H54 (cell line): ENCODE measurements at regions not wholly inside any gene's neighbourhood (a gene's known extent, or its start where the extent isn't known, plus 50 kb on each side); places are given as distances from the start of the nearest gene placed in this dataset.

Experiments
- DNase-seq: peaks from one replicate; pipeline ENCODE4 v3.0.0; 2011; ENCODE audit warnings: low spot score, mixed read lengths; ENCODE audit not compliant: insufficient read length
- FAIRE-seq: peaks from 3 replicates; lab custom pipeline; 2011; peaks lifted over from hg19 to GRCh38; lab: Jason Lieb, UNC
- POLR2A ChIP-seq: IDR thresholded peaks from 2 replicates; pipeline ENCODE4 v1.6.1; 2011; ENCODE audit warnings: low read depth, mild to moderate bottlenecking, low read length

DNA sequence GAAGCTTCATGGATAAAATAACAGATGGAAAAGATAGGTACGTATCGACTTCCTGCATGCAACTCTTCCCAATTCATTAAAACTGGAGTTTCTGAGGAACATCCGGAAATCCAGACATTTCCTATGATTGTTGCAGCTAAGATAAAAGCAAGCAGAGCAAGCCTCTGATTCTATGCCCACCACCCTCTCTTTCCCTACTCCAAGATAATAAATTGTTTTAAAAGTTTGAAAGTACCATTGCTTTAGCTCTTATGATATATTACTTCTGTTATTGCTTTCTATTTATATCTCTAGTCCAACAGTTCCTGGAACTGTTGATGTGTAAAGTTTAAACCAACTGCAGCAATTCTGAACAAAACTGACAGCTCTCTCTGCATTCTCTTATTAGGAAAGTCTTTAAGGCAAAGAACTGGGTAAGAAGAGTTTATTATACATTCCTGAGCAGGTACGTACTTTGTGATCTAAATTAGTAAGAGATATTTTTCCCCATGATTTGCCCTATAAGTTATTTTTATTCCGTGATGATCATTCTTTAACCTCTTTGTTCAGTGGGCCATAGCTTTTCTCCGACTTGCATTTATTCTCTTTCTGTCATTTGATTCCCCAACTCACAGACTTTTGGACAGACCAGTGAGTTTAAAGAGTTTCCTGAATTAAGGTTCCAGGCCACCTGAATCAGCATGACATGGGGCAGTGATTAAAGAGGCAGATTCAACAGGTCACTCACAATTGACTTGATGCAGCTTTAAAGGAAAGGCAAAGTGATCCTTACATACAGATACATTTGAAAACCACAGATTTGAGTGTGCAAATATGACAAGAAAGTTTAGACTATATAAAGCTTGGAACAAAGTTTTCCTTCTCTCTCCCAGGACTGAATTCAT lies 94.2 kb upstream of the THRB start:
- DNase-seq (no peak), FAIRE-seq (no peak)
- no peak for TF ChIP-seq POLR2A

DNA sequence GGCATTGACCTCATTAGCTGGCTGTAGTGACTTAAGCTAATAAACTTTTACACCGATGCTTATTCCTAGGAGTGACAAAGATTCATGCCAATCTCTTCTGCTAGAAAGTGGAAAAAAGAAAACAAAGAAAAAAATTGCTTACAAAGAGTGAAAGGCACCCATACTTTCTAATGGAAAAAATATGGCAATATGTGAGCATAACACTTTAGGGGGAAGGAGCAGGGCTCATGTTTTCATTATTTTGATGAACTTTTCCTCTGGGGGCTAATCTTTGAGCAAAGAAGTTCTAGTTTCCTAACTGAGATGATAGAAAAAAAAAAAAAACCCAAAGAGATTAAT lies 94.8 kb upstream of the THRB start:
- FAIRE-seq = no peak
- no peak for DNase-seq
- no peak for TF ChIP-seq POLR2A

DNA sequence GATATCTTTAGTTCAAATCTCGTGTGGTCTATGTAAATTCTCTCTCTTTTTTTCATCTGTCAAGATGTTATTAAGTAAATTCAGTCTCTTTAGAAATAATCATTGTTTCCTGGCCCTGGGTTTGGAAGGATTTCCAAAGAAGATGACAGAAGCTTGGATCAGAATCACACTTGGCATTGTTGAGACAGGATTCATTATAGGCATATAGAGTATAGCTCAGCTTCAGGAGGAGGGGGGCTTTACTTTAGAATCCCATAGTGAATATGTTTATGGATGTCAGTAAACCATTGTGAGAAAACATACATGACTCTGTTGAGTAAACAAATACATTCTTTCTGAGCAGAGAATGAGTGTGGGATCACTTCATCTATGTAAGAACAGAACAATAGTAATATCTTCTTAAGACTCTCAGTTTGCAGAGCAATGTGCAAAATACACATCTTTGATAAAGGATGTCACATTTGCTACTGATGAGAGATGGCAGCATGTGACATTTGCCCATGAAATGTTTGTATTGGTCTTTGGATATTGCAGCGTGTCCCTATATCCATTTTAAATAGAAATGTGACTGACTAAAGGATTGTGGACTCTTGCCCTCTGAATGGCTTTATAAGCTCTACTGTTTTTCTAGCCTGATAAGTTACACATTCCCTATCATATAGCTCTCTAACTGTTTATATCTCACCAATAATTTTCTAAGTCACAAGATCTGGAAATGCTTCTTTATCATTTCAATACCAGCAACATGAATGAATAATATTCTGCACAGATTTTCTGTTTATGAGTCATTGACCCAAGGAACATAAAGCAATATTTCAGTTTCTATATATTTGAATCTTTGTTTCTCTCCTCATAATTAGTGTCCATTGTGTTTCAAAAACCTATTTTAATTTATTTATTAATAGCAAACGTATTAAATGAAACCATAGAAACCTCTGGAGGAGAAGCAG lies 95.6 kb upstream of the THRB start:
- TF ChIP-seq POLR2A = no peak
- DNase-seq (no peak), FAIRE-seq (no peak)

DNA sequence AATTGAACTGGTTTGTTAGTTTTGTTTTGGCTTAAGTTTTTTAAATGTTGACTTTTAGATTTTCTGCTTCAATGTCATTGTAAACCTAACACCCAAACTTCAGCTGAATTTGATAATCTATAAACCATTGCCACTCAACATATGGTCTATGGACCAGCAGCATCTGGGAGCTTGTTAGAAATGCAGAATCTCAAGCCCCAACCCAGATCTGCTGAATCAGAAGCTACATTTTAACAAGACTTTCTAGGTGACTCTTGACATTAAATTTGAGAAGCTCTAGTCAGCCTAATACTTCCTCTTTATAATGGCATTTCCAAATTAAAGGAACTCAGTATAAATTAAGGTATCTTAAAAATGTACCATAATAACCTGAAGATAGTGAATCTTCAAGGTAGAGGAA lies 96.5 kb upstream of the THRB start:
- TF ChIP-seq POLR2A = no peak
- FAIRE-seq = no peak

DNA sequence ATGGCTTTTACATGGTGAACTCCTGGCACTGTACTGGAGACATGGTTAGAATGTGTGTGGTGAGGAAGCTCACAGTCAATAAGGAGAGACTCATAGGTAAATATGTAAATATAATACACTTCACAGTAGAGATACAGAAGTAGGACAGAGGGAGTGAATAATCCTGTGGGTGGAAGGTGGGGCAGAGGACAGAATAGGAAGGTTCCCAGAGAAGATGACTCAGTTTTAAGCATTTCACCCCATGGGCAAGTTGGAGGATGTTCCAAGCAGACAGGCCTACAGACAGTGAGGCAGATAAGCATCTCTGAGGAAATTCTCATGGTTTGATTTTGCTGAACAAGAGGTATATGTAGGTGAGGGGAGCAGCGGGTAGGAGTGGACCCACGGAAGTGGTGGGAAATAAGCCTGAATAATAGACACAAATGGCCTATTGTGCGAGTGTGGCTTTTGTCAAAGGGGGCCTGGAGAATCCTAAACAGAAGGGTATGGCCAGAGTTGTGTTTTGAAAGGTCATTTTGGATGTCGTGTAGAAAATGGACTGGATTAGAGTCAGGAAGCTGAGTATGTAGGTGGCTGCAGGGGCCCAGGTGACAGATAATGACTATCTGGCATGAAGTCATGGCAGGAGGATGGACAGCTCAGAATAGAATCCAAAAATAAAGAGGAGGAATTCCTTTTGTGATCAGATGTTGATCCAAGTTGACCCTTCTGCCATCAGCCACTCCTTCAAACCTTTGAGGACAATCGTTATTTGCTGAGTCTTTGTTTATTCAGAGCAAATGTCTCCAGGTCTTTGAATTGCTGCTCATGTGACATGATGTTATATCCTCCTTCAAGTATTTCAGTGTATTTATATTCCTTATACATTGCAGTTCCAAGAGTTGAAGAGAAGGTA lies 97.3 kb upstream of the THRB start:
- no peak for DNase-seq
- TF ChIP-seq POLR2A = no peak
- FAIRE-seq = no peak

More for the DNA sequence above, 96.5 kb upstream of the THRB start:
- DNase-seq = no peak

DNA sequence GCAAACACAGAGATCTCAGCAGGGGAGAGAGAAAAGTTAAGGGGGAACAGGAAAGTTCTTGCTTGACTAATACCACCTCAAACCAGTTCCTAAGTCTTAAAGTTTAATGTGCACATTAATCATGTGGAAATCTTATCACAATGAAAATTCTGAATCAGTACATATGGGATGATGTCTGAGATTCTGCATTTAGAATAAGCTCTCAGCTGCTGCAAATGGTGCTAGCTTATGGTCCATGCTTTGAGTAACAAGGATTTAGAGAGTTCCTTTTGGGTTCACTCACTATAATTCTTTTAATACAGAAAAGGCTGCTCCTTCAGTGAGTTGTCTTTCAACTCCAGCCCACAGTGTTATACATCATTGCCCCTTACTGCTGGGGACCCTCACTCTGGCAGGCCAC lies 99.5 kb upstream of the THRB start:
- no peak for TF ChIP-seq POLR2A
- DNase-seq (no peak), FAIRE-seq (no peak)

DNA sequence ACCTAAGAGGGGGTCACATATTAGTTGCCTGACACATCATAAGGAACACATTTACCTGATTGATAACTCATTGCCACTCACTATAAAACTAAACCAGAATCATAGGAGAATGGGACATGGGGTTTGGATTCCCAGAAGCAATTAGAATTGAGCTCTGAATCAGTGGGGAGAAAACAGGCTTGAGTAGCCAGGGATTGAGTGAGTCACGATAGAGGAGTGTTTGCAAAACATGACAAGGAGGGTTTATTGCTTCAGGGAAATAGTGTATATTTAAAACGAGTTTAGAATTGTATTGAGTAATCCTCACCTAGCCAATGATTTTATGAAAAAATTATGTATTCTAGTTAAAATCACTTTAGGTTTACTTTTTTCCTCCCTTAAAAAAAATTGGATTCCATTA lies 101.1 kb upstream of the THRB start:
- no peak for TF ChIP-seq POLR2A
- DNase-seq (no peak), FAIRE-seq (no peak)

DNA sequence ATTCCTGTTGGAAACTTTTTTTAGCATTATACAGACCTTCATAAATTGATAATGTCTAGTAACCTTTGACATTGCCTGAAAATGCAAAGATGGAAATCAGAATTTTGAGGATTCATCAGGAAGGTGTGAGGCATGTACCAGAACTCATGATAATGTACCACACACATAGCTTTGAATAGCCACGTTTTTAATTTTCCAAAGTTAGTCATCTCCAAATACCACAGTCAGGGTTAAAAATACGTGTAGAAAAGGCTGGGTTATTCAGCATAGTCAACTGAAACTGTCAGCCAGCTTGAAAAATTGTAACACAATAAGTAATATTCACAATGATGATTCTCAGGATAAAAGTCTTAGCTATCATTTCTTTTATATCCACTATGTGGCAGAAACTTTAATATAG lies 102.0 kb upstream of the THRB start:
- no peak for TF ChIP-seq POLR2A
- no peak for FAIRE-seq
- DNase-seq = no peak

DNA sequence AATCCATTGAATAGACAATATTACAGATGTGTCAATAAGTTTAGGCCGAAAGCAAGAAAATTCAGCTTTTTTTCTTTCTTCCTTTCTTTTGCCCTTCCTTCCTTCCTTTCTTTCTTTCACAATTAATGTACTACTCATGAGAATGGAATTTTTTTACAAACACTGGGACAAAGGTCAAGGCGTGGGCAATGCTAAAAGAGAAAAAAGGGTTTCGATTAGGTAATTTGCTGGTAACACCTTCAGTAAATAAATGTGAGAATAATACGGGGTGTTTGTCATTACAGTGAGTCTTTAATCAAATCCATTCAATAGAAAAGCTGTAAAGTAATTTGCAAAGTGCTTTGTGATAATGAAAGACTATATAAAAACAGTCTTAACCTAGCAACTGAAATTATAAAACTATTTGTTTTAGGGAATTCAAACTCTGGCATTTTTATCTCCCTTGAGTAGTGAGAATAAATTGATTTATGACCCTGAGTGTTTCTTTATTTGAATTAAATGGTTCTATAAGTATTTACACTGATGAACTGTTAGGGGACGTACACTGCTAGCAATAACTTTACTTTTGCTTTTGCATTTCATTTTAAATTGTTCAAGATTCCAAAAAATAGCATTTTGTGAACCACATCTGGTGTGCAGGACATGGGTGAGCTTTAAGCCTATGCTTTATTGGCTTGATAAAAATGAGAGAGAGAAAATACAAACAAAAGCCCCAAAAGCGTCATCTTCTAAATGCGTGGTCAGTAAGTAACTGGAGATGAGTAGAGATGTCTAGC lies 104.2 kb upstream of the THRB start:
- no peak for FAIRE-seq

DNA sequence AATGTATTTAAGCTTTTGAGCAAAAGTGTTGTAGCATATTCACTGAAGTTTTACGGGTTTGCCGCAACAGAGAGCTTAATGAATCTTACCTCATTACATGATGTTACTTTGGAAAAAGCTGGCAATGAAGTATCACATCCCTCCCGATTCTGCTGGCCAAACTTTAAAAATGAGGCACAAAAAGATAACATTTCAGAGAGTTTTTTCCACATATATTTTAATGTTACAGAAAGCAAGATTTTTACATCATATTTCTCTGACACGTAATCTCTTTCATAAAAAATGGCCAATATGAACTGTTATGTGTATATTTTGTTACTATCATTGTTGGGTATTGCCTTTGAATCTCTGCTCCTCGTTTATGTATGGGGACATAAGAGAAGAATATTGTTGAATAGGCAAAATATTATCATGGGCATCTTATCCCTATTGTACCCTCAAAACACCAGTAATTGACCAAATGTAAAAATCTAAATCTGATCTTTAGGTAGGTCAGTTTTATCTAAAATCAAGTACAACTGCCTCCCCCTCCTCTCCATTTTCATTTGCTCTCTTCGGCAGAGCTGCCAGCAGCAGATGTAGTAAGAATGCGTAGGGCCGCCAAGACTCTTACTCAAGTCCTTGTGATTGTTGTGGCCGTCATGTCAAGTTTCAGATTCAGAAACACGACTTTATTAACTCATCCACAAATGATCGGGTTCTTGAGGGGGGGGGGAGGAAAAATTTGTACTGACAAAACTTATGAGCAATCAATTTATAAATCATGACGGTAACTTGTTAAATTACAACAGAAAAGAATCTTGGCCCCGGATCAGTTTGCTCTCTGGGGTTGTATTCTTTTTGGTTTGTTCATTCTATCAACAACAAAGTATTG lies 106.7 kb upstream of the THRB start:
- TF ChIP-seq POLR2A = no peak
- FAIRE-seq = no peak
- no peak for DNase-seq

More for the DNA sequence above, 104.2 kb upstream of the THRB start:
- DNase-seq = no peak
- no peak for TF ChIP-seq POLR2A

DNA sequence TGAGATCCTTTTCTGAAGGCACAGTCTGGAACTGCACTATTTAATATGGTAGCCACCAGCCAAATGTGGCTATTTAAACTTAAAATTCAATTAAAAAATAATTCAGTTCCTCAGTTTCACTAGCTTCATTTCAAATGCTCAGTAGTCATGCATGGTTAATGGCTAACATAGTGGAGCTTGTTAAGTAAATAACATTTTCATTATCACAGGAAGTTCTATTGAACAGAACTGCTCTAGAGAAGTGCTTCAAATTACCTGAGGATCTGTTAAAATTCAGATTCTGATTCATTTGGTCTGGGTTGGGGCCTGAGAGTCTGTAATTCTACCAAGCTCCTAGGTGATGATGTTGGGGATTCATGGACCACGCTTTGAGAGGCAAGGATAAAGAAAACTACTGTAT lies 109.6 kb upstream of the THRB start:
- DNase-seq (no peak), FAIRE-seq (no peak)
- TF ChIP-seq POLR2A = no peak

DNA sequence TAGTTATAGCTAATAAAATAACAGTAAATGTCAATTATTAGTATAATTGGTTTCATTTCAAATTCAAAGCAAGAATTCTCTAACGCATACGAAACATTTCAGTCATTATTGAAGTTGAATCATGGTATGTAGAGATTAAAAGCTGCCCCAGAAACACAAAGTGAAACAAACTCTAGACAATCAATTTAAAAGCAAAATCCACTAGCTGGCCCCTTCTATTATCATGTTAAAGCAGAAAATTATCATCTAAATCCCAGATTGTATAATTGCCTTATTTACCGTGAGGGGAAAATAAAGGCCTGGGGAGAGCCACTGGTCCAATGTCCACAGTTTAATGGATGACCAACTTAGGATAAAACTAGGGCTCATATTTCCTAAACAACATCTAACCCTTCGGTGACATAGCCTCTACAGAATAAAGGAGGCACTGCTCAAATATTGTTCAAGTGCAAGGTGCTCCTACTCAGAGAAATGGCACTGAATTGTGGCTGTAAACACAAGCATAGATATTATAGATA lies 110.9 kb upstream of the THRB start:
- FAIRE-seq (no peak), DNase-seq (no peak)
- no peak for TF ChIP-seq POLR2A
